NCI-H345 treated with DMSO at 0.1 percent for 48 hours (cell line): ENCODE measurements at regions not wholly inside any gene's neighbourhood (a gene's known extent, or its start where the extent isn't known, plus 50 kb on each side); places are given as distances from the start of the nearest gene placed in this dataset.
"Not testable (repeated sequence)": the region's sequence is repeated elsewhere in the genome, so short reads cannot be mapped to it uniquely, and the experiment has no call there.

Experiments
- DNase-seq: peaks from one replicate; lab custom pipeline; 2025; ENCODE audit not compliant: unreplicated experiment; lab: John Stamatoyannopoulos, UW

- DNase-seq = no peak
Measured at GRCh38 chr10:34015700-34016099, 681.2 kb upstream of the NRP1 start.

- no peak for DNase-seq
Measured at GRCh38 chr10:34013235-34013634, 678.8 kb upstream of the NRP1 start.

GRCh38 chr10:34010891-34011290 lies 676.4 kb upstream of the NRP1 start:
- no peak for DNase-seq

GRCh38 chr10:34010228-34010627 lies 675.8 kb upstream of the NRP1 start:
- not testable (repeated sequence) for DNase-seq

GRCh38 chr10:34008656-34009055 lies 674.2 kb upstream of the NRP1 start:
- no peak for DNase-seq

- no peak for DNase-seq
Measured at GRCh38 chr10:34006471-34006870, 672.0 kb upstream of the NRP1 start.

GRCh38 chr10:34003561-34003960 lies 669.1 kb upstream of the NRP1 start:
- DNase-seq = no peak

GRCh38 chr10:34002896-34003295 lies 668.4 kb upstream of the NRP1 start:
- no peak for DNase-seq

GRCh38 chr10:34001831-34002230 lies 667.4 kb upstream of the NRP1 start:
- no peak for DNase-seq

GRCh38 chr10:34001087-34001580 lies 666.7 kb upstream of the NRP1 start:
- DNase-seq = no peak

GRCh38 chr10:33993917-33994316 lies 659.5 kb upstream of the NRP1 start:
- no peak for DNase-seq

GRCh38 chr10:33991924-33992323 lies 657.5 kb upstream of the NRP1 start:
- DNase-seq = no peak

GRCh38 chr10:33986515-33986914 lies 652.0 kb upstream of the NRP1 start:
- DNase-seq = no peak

GRCh38 chr10:33986016-33986415 lies 651.5 kb upstream of the NRP1 start:
- DNase-seq = no peak

- DNase-seq = no peak
Measured at GRCh38 chr10:33982995-33983394, 648.5 kb upstream of the NRP1 start.

- DNase-seq = no peak
Measured at GRCh38 chr10:33981301-33981700, 646.8 kb upstream of the NRP1 start.

- no peak for DNase-seq
Measured at GRCh38 chr10:33979195-33979594, 644.7 kb upstream of the NRP1 start.

GRCh38 chr10:33975481-33975880 lies 641.0 kb upstream of the NRP1 start:
- no peak for DNase-seq

- no peak for DNase-seq
Measured at GRCh38 chr10:33974976-33975478, 640.6 kb upstream of the NRP1 start.

GRCh38 chr10:33968983-33969382 lies 634.5 kb upstream of the NRP1 start:
- DNase-seq = no peak

GRCh38 chr10:33967606-33968120 lies 633.2 kb upstream of the NRP1 start:
- DNase-seq = no peak

GRCh38 chr10:33966946-33967345 lies 632.5 kb upstream of the NRP1 start:
- DNase-seq = no peak
